GM13976 (cell line): ENCODE measurements at regions not wholly inside any gene's neighbourhood (a gene's known extent, or its start where the extent isn't known, plus 50 kb on each side); places are given as distances from the start of the nearest gene placed in this dataset.

Experiments
- DNase-seq: peaks from one replicate; pipeline ENCODE4 v3.0.0; 2012; ENCODE audit warnings: low spot score
- in situ Hi-C: fragments of 300-500 bp; cut with MboI; formaldehyde crosslinking; loops from one replicate; pipeline ENCODE4 v1.12.0; 2022; ENCODE audit warnings: low sequenced_read_pairs, mixed read lengths, inconsistent platforms; ENCODE audit not compliant: unreplicated experiment
- TF ChIP-seq, protein P1 (sequence below): IDR thresholded peaks from 2 replicates; pipeline ENCODE4 v1.5.1; 2012; ENCODE audit warnings: borderline replicate concordance, mild to moderate bottlenecking; ENCODE audit not compliant: insufficient read depth; ENCODE audit errors: extremely low read depth, missing control alignments, control extremely low read depth

DNA sequence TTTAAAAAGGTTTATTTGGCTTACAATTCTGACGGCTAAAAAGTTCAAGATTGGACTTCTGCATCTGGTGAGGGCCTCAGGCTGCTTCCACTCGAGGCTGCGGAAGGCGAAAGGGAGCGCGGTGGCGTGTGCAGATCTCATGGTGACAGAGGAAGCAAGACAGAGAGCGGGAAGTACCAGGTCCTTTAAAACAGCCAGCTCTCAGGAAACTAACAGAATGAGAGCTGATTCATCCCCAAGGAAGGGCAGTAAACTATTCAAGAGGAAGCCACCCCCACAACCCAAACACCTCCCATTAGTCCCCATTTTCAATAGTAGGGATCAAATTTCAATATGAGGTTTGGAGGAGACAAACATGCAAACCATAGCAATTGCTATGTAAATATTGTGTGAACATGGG is 2144.2 kb upstream of the AGA start:
- in situ Hi-C loops: no loop called here
- TF ChIP-seq, protein P1, sequence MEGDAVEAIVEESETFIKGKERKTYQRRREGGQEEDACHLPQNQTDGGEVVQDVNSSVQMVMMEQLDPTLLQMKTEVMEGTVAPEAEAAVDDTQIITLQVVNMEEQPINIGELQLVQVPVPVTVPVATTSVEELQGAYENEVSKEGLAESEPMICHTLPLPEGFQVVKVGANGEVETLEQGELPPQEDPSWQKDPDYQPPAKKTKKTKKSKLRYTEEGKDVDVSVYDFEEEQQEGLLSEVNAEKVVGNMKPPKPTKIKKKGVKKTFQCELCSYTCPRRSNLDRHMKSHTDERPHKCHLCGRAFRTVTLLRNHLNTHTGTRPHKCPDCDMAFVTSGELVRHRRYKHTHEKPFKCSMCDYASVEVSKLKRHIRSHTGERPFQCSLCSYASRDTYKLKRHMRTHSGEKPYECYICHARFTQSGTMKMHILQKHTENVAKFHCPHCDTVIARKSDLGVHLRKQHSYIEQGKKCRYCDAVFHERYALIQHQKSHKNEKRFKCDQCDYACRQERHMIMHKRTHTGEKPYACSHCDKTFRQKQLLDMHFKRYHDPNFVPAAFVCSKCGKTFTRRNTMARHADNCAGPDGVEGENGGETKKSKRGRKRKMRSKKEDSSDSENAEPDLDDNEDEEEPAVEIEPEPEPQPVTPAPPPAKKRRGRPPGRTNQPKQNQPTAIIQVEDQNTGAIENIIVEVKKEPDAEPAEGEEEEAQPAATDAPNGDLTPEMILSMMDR: no peak
- DNase-seq: no peak

DNA sequence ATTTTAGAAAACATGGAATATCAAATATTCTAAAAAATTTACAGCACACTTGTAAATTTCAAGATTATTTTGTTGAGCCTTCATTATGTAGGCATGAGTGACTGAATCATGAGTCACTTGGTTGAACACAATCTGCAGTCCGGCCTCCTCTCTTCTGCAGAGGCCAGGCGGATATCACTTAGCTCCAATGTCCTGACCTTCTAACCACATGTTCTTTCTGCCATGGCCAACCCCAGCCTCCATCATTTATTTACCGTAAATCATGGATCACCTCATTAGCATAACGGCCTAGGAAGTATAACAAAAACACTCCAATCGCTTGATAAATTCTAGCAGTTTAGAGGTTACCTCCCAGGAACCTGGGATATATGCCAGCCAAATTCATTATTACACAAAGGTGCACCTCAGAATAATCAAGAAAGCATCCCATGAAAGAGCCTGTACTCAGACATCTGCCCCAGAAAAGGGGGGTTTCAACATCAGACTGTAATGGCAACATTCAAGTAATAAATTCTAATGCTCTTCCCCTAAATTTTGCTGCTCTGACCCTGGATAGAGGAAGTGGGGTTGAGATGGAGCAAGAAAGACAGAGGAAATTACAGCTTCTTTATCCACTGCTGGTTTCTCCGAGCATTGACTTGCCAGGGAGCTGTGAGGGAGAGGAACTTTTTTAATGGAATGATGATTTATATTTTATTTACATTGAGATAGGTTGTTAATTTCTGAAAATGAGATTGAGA is 2153.6 kb upstream of the AGA start:
- DNase-seq: no peak
- TF ChIP-seq, protein P1: no peak
- in situ Hi-C loops: no loop called here

DNA sequence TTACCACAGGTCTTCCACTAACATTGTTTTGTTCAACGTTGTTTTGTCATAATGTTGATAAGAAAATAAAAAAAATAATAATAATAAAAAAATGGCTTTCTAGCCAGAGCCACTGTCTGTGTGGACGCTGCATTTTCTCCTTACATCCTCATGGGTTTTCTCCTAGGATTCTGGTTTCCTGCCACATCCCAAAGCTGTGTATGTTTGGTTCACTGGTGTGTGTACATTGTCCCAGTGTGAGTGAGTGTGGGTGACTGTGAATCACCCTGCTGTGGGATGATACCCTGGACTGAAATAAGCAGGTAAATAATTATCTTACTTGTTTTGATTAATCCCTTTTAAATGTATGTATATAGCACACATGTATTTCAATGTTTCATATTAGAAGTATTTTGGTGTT is 2154.4 kb upstream of the AGA start:
- TF ChIP-seq, protein P1: no peak
- DNase-seq: no peak
- in situ Hi-C loops: no loop called here

DNA sequence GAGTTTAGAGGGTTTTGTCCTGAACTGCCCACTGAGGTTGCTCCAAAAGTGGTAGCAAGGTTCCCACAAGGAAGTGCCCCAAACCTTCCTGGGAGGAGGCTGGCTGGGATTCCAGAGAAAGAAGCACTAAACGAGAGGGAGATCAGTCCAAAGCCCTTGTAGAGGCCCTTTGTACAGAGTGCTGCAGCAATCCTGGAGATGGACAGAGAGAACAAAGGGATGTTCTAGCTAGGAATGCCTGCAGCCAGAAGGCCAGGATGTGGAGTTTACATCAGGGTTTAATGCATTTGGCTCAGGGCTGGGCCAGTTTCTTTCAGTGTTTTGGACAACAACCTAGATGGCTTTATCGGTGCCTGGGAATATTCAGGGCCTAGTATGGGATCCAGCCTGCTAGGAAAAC is 2155.1 kb upstream of the AGA start:
- in situ Hi-C loops: no loop called here
- DNase-seq: no peak
- TF ChIP-seq, protein P1: no peak

DNA sequence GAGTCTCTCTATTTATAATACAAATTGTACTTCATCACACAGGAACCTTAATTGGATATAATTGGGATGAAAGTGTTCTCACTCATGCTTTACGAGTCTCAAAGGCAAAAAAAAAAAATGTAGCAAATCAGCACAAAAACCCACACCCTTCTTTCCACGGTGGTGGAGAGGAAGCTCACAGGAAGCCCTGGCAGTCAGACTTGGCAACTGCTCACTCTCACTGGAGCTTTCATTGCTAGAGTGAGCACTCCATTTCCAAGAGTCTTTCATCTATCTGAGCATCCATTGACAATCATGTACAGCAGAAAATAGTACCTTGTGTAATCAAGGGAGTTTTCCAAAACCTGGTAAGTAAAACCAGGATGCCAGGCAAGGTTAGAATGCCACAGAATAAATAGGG is 2159.4 kb upstream of the AGA start:
- no peak for DNase-seq
- TF ChIP-seq, protein P1: no peak
- in situ Hi-C loops: no loop called here

DNA sequence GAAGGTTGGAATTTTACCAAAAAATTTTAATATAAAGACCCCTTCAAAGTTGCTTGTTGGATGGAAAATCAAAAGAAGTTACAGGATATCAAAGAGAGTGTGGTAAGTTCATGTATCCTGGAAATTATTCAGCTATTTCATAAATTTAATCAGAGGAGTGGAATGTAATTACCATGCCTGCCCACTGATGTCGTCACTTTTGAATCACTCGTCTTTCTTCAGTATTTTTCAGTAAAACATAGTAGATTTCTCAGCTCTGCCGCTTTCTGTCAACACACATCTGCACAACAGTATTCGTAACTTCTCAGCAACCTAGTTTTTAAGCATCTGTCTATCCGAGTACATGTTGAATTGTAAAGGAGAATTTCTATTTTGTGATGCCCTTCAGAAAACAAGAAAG is 2163.0 kb upstream of the AGA start:
- DNase-seq: no peak
- in situ Hi-C loops: no loop called here
- TF ChIP-seq, protein P1: no peak
